Panc1 (cell line): ENCODE measurements at regions not wholly inside any gene's neighbourhood (a gene's known extent, or its start where the extent isn't known, plus 50 kb on each side); places are given as distances from the start of the nearest gene placed in this dataset.

Experiments used
- ATAC-seq: fragments of 200-7000 bp; cut with Tn5 transposase; 2 replicates; pipeline ENCODE4 v1.9.1; 2020; ENCODE audit warnings: mild to moderate bottlenecking, moderate library complexity
- BruUV-seq: library from RNA; stranded (reverse); fragments of 400-500 nt; replicated peaks from 2 replicates; lab custom pipeline; 2021; lab: Mats Ljungman, UMichigan
- CTCF ChIA-PET: fragments of 300-600 bp; sonication (Branson Sonifier 250); formaldehyde crosslinking; loops from one replicate; lab custom pipeline; 2022; ENCODE audit warnings: antibody characterized with exemption; lab: Charles Lee
- POLR2A ChIA-PET: fragments of 300-600 bp; sonication (Branson Sonifier 250); formaldehyde crosslinking; loops from one replicate; lab custom pipeline; 2022; ENCODE audit warnings: antibody characterized with exemption; lab: Charles Lee
- DNase-seq: peaks from one replicate; pipeline ENCODE4 v3.0.0-alpha.2; 2010; ENCODE audit warnings: low read depth, low spot score
- H3K27ac ChIP-seq: 2 replicates; pipeline ENCODE4 v1.5.1; 2011; ENCODE audit warnings: mild to moderate bottlenecking, low read length, inconsistent platforms
- H3K27me3 ChIP-seq: fragments of 200-500 bp; sonication (Bioruptor generic); 2 replicates; pipeline ENCODE4 v1.6.0; 2014; ENCODE audit warnings: low read length, inconsistent platforms; ENCODE audit not compliant: control insufficient read depth, insufficient read depth
- H3K36me3 ChIP-seq: fragments of 200-500 bp; sonication (Bioruptor generic); 2 replicates; pipeline ENCODE4 v1.5.1; 2014; ENCODE audit warnings: inconsistent platforms, mild to moderate bottlenecking, low read length, moderate library complexity; ENCODE audit not compliant: control insufficient read depth, insufficient read depth
- H3K4me1 ChIP-seq: 2 replicates; pipeline ENCODE4 v1.5.1; 2011; ENCODE audit warnings: inconsistent platforms, mild to moderate bottlenecking, low read length, moderate library complexity; ENCODE audit not compliant: control insufficient read depth, insufficient read depth
- H3K4me3 ChIP-seq, 2 experiments: 2 replicates each; pipeline ENCODE4 v1.5.1; 2011 to 2012; ENCODE audit warnings: low read depth in 2 of 2, low read length in 2 of 2, mild to moderate bottlenecking in 2 of 2, inconsistent platforms in 1 of 2, moderate library complexity in 1 of 2
- H3K9me3 ChIP-seq: fragments of 200-500 bp; sonication (Bioruptor generic); 2 replicates; pipeline ENCODE4 v1.5.1; 2014; ENCODE audit warnings: low read depth, mild to moderate bottlenecking, inconsistent platforms, low read length, moderate library complexity; ENCODE audit not compliant: control insufficient read depth, insufficient read depth
- CTCF ChIP-seq: fragments of 450-650 bp; IDR thresholded peaks from 2 replicates; pipeline ENCODE4 v1.5.1; 2017; ENCODE audit warnings: mild to moderate bottlenecking
- POLR2AphosphoS5 ChIP-seq: IDR thresholded peaks from 2 replicates; pipeline ENCODE4 v1.6.1; 2012; ENCODE audit warnings: mild to moderate bottlenecking, low read depth, low read length, moderate library complexity
- REST ChIP-seq, 2 experiments: IDR thresholded peaks; 2 replicates each; pipeline ENCODE4 v1.6.1; 2011 to 2012; ENCODE audit warnings: low read depth in 2 of 2, control low read depth in 1 of 2, low read length in 1 of 2, mild to moderate bottlenecking in 1 of 2, moderate library complexity in 1 of 2; ENCODE audit not compliant: insufficient read depth in 1 of 2
- SIN3A ChIP-seq: IDR thresholded peaks from 2 replicates; pipeline ENCODE4 v1.6.1; 2012; ENCODE audit warnings: low read depth, mild to moderate bottlenecking, low read length, moderate library complexity, borderline replicate concordance; ENCODE audit not compliant: insufficient read depth
- TCF7L2 ChIP-seq: IDR thresholded peaks from 2 replicates; pipeline ENCODE4 v1.6.1; 2011; ENCODE audit warnings: mild to moderate bottlenecking, low read depth, low read length, inconsistent platforms
- in situ Hi-C: cut with HindIII; loops from 2 replicates; pipeline ENCODE4 v1.10.0; 2016; ENCODE audit warnings: low sequenced_read_pairs, low pct_unique_long_range_greater_than_20kb
- intact Hi-C: fragments of 100-400 bp; cut with micrococcal nuclease; formaldehyde crosslinking; loops from one replicate; pipeline ENCODE4 v1.10.0; 2022; ENCODE audit not compliant: unreplicated experiment

DNA sequence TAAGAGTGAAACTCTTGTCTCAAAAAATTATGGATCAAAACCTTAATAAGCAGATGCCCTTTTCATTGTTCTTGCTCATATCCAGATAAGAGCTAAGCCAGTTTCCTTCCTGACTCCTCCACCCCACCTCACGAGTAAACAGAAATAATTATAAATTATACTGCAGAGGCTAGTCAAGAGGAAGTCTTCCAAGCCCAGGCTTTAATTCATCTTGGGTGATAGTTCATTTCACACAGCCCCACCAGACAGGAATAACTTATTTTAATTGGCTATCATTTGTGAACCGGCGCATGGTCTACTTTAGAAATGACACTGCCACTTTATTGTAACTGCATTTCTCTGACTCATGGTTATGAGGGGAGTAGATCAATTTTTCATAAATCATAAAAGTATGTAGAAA, 102.0 kb downstream of the BTBD3 start:
- Histone ChIP-seq H3K4me1 (no peaks in the 10 kb centered on the region), H3K36me3 (no peaks in the 10 kb centered on the region), H3K27ac (no peak overlapping the region), H3K4me3 (no peak overlapping the region), H3K9me3 (no peaks in the 10 kb centered on the region), H3K27me3 (no peaks in the 10 kb centered on the region)
- TF ChIP-seq POLR2AphosphoS5: no peak
- TF ChIP-seq TCF7L2: no peak
- no peak for TF ChIP-seq CTCF
- no peak for TF ChIP-seq SIN3A
- TF ChIP-seq REST (IDR thresholded peaks at IDR 0.05; ENCODE audit: insufficient read depth in 1 of 2, low read depth in 2 of 2, low read length in 1 of 2): no peak
- BruUV-seq: no TSS peak
- ATAC-seq (no peak), DNase-seq (no peak)
- ChIA-PET CTCF (no interaction called here), POLR2A (no interaction called here)
- intact Hi-C loops: no loop called here
- in situ Hi-C loops: no loop called here

GRCh38 chr20:12020846-12021245, 103.2 kb downstream of the BTBD3 start:
- no peaks in the 10 kb centered on the region for H3K36me3 ChIP-seq
- H3K9me3 ChIP-seq: no peaks in the 10 kb centered on the region
- H3K27ac ChIP-seq: no peak overlapping the region
- in situ Hi-C loops (no loop called here), intact Hi-C loops (no loop called here)
- ATAC-seq (no peak), DNase-seq (no peak)
- no peaks in the 10 kb centered on the region for H3K4me1 ChIP-seq
- ChIA-PET CTCF (no interaction called here), POLR2A (no interaction called here)
- TF ChIP-seq SIN3A (no peak), TCF7L2 (no peak), POLR2AphosphoS5 (no peak), CTCF (no peak), REST (IDR thresholded peaks at IDR 0.05; ENCODE audit: insufficient read depth in 1 of 2, low read depth in 2 of 2, low read length in 1 of 2) (no peak)
- BruUV-seq: no TSS peak
- no peak overlapping the region for H3K4me3 ChIP-seq
- no peaks in the 10 kb centered on the region for H3K27me3 ChIP-seq
